H1 (cell line): ENCODE measurements at regions not wholly inside any gene's neighbourhood (a gene's known extent, or its start where the extent isn't known, plus 50 kb on each side); places are given as distances from the start of the nearest gene placed in this dataset.
"Not testable (repeated sequence)": the region's sequence is repeated elsewhere in the genome, so short reads cannot be mapped to it uniquely, and the experiment has no call there.

Experiments
- CTCF ChIA-PET: fragments of 300-600 bp; sonication (Branson Sonifier 250); formaldehyde crosslinking; loops from one replicate; lab custom pipeline; 2021; ENCODE audit not compliant: partially characterized antibody; lab: Charles Lee
- POLR2A ChIA-PET: fragments of 300-600 bp; sonication (Branson Sonifier 250); formaldehyde crosslinking; loops from one replicate; lab custom pipeline; 2021; ENCODE audit warnings: inconsistent platforms; ENCODE audit not compliant: partially characterized antibody; lab: Charles Lee
- DNase-seq, 2 experiments: peaks; one replicate each; pipeline versions ENCODE4 v3.0.0 to v3.0.0-alpha.2; 2010 to 2022; ENCODE audit warnings: low spot score in 2 of 2, low read depth in 1 of 2, mixed read lengths in 1 of 2
- FAIRE-seq: peaks from 2 replicates; lab custom pipeline; 2011; peaks lifted over from hg19 to GRCh38; lab: Jason Lieb, UNC
- H2AFZ ChIP-seq: 2 replicates; pipeline ENCODE4 v1.8.1; 2012; ENCODE audit warnings: low read length, inconsistent platforms
- H2AK5ac ChIP-seq: 2 replicates; pipeline ENCODE4 v1.6.1; 2013; ENCODE audit warnings: low read depth, low read length
- H2BK120ac ChIP-seq: replicated peaks from 2 replicates; pipeline ENCODE3; 2013; ENCODE audit warnings: low read depth, low read length, inconsistent platforms
- H2BK12ac ChIP-seq: 2 replicates; pipeline ENCODE4 v1.6.1; 2013; ENCODE audit warnings: low read depth, low read length
- H2BK15ac ChIP-seq: 2 replicates; pipeline ENCODE4 v1.6.1; 2013; ENCODE audit warnings: low read length
- H2BK20ac ChIP-seq: 2 replicates; pipeline ENCODE4 v1.6.1; 2013; ENCODE audit warnings: low read length
- H2BK5ac ChIP-seq: 2 replicates; pipeline ENCODE4 v1.6.1; 2013; ENCODE audit warnings: low read depth, low read length
- H3K14ac ChIP-seq: 2 replicates; pipeline ENCODE4 v1.6.1; 2013; ENCODE audit warnings: inconsistent platforms; ENCODE audit not compliant: insufficient read length
- H3K18ac ChIP-seq: 2 replicates; pipeline ENCODE4 v1.6.1; 2013; ENCODE audit warnings: low read length; ENCODE audit errors: extremely low read depth
- H3K23ac ChIP-seq: 2 replicates; pipeline ENCODE4 v1.6.1; 2013; ENCODE audit warnings: inconsistent platforms; ENCODE audit not compliant: insufficient read length
- H3K23me2 ChIP-seq: 2 replicates; pipeline ENCODE4 v1.6.1; 2013; ENCODE audit warnings: low read depth, low read length
- H3K27ac ChIP-seq: 2 replicates; pipeline ENCODE4 v1.6.1; 2011; ENCODE audit warnings: low read depth, low read length, inconsistent platforms
- H3K27me3 ChIP-seq, 4 experiments: replicated peaks in 1 of 4; 1 replicate in 1 of 4; 2 replicates in 3 of 4; pipeline versions ENCODE4 v1.6.1 to v1.8.1; 2011 to 2013; ENCODE audit warnings: low read length in 3 of 4, mild to moderate bottlenecking in 3 of 4, inconsistent platforms in 2 of 4, mixed read lengths in 2 of 4, moderate library complexity in 1 of 4; ENCODE audit not compliant: control insufficient read depth in 3 of 4, insufficient read depth in 3 of 4; ENCODE audit errors: extremely low read depth in 1 of 4
- H3K36me3 ChIP-seq, 4 experiments: 2 replicates each; pipeline versions ENCODE4 v1.6.1 to v1.8.1; 2011 to 2013; ENCODE audit warnings: mild to moderate bottlenecking in 4 of 4, low read length in 3 of 4, moderate library complexity in 2 of 4, control low read depth in 1 of 4, inconsistent platforms in 1 of 4; ENCODE audit not compliant: insufficient read depth in 4 of 4, control insufficient read depth in 2 of 4
- H3K4ac ChIP-seq: replicated peaks from 2 replicates; pipeline ENCODE3; 2013; ENCODE audit warnings: low read length, low read depth, mixed read lengths, inconsistent platforms; ENCODE audit not compliant: insufficient read length
- H3K4me1 ChIP-seq, 4 experiments: replicated peaks in 1 of 4; 1 replicate in 1 of 4; 2 replicates in 3 of 4; pipeline versions ENCODE4 v1.6.1 to v1.8.1; 2011 to 2013; ENCODE audit warnings: low read length in 3 of 4, inconsistent platforms in 2 of 4, mixed read lengths in 1 of 4; ENCODE audit not compliant: insufficient read depth in 4 of 4, control insufficient read depth in 3 of 4
- H3K4me2 ChIP-seq, 2 experiments: 2 replicates each; pipeline versions ENCODE4 v1.6.1 to v1.8.1; 2011 to 2013; ENCODE audit warnings: low read depth in 2 of 2, low read length in 2 of 2, control low read depth in 1 of 2, inconsistent platforms in 1 of 2, mild to moderate bottlenecking in 1 of 2; ENCODE audit not compliant: insufficient read depth in 1 of 2
- H3K4me3 ChIP-seq, 4 experiments: fragments of 200-600, 300-600 bp in 1 of 4; sonication (generic), shearing (Covaris generic), sonication (Bioruptor Twin) in 1 of 4; 2 replicates each; pipeline versions ENCODE4 v1.5.1 to v1.8.1; 2011 to 2016; ENCODE audit warnings: low read length in 4 of 4, low read depth in 3 of 4, control low read depth in 2 of 4, inconsistent platforms in 2 of 4, mild to moderate bottlenecking in 2 of 4, mixed read lengths in 1 of 4, moderate library complexity in 1 of 4; ENCODE audit not compliant: insufficient read depth in 2 of 4; ENCODE audit errors: extremely low read depth in 1 of 4
- H3K56ac ChIP-seq: replicated peaks from 2 replicates; pipeline ENCODE3; 2013; ENCODE audit warnings: low read depth, mild to moderate bottlenecking, mixed read lengths, low read length, inconsistent platforms; ENCODE audit not compliant: insufficient read length
- H3K79me1 ChIP-seq: 2 replicates; pipeline ENCODE4 v1.6.1; 2013; ENCODE audit warnings: low read depth, low read length, control low read depth
- H3K79me2 ChIP-seq, 2 experiments: 2 replicates each; pipeline versions ENCODE4 v1.6.1 to v1.8.1; 2012 to 2013; ENCODE audit warnings: low read length in 2 of 2, mild to moderate bottlenecking in 2 of 2, inconsistent platforms in 1 of 2; ENCODE audit not compliant: insufficient read depth in 2 of 2, control insufficient read depth in 1 of 2
- H3K9ac ChIP-seq, 4 experiments: replicated peaks in 1 of 4; 1 replicate in 1 of 4; 2 replicates in 3 of 4; pipeline versions ENCODE4 v1.6.1 to v1.8.1; 2011 to 2013; ENCODE audit warnings: low read depth in 3 of 4, low read length in 3 of 4, control low read depth in 2 of 4, mild to moderate bottlenecking in 2 of 4, moderate library complexity in 2 of 4, inconsistent platforms in 1 of 4; ENCODE audit errors: extremely low read depth in 1 of 4
- H3K9me3 ChIP-seq, 2 experiments: 2 replicates each; pipeline versions ENCODE4 v1.6.1 to v1.8.1; 2012 to 2013; ENCODE audit warnings: mild to moderate bottlenecking in 2 of 2, moderate library complexity in 2 of 2, control low read depth in 1 of 2, inconsistent platforms in 1 of 2, low read depth in 1 of 2, low read length in 1 of 2, mixed read lengths in 1 of 2; ENCODE audit not compliant: insufficient read depth in 2 of 2
- H4K20me1 ChIP-seq, 2 experiments: replicated peaks in 1 of 2; 2 replicates each; pipeline versions ENCODE3 to v1.8.1; 2011 to 2013; ENCODE audit warnings: inconsistent platforms in 2 of 2, low read length in 2 of 2, mild to moderate bottlenecking in 1 of 2; ENCODE audit not compliant: insufficient read depth in 2 of 2, control insufficient read depth in 1 of 2
- H4K5ac ChIP-seq: 2 replicates; pipeline ENCODE4 v1.6.1; 2013; ENCODE audit warnings: low read length, low read depth, mixed read lengths, inconsistent platforms; ENCODE audit not compliant: insufficient read length
- H4K8ac ChIP-seq: 2 replicates; pipeline ENCODE4 v1.8.0; 2013; ENCODE audit warnings: mild to moderate bottlenecking, moderate library complexity, low read length, inconsistent platforms; ENCODE audit not compliant: insufficient read depth; ENCODE audit errors: extremely low read depth
- H4K91ac ChIP-seq: replicated peaks from 2 replicates; pipeline ENCODE3; 2013; ENCODE audit warnings: low read length, mixed read lengths, inconsistent platforms; ENCODE audit not compliant: insufficient read length
- WGBS, 2 experiments: shearing (Covaris generic) in 1 of 2; methylation state at CpG; one replicate each; pipeline versions ENCODE4 v1.1.6 to v1.1.7; 2013 to 2015; ENCODE audit warnings: low lambda C conversion rate in 2 of 2, mixed read lengths in 2 of 2, inconsistent platforms in 1 of 2, low coverage in 1 of 2, missing lambda C conversion rate in 1 of 2; ENCODE audit not compliant: insufficient replicate concordance in 2 of 2, insufficient coverage in 1 of 2, insufficient read length in 1 of 2; ENCODE audit errors: extremely low coverage in 1 of 2, missing lambda C conversion rate in 1 of 2; 5-methylcytosine and 5-hydroxymethylcytosine counted together

- POLR2A ChIA-PET, H3K9me3 ChIP-seq, H2BK15ac ChIP-seq, FAIRE-seq, H3K27me3 ChIP-seq, H3K23me2 ChIP-seq, CTCF ChIA-PET, H3K14ac ChIP-seq, H4K91ac ChIP-seq, H3K27ac ChIP-seq, H3K56ac ChIP-seq, H3K18ac ChIP-seq, H4K20me1 ChIP-seq, H3K4ac ChIP-seq, H2BK20ac ChIP-seq, H2BK120ac ChIP-seq, H3K23ac ChIP-seq, H4K5ac ChIP-seq, H3K4me2 ChIP-seq, H3K4me3 ChIP-seq, DNase-seq, H2AK5ac ChIP-seq, H2BK5ac ChIP-seq, H3K4me1 ChIP-seq, H3K79me1 ChIP-seq, H3K36me3 ChIP-seq, H3K79me2 ChIP-seq, H2AFZ ChIP-seq, H3K9ac ChIP-seq, H2BK12ac ChIP-seq, H4K8ac ChIP-seq: not testable (repeated sequence)
- WGBS, 2 experiments, result 88% methylated on average over 4 of the region's 4 CpGs; no CpG with 5 or more reads in 1 of the 2 experiments
These were observed 179.0 kb downstream of the LMLN start for GRCh38 chr3:198139037-198139436.

DNA sequence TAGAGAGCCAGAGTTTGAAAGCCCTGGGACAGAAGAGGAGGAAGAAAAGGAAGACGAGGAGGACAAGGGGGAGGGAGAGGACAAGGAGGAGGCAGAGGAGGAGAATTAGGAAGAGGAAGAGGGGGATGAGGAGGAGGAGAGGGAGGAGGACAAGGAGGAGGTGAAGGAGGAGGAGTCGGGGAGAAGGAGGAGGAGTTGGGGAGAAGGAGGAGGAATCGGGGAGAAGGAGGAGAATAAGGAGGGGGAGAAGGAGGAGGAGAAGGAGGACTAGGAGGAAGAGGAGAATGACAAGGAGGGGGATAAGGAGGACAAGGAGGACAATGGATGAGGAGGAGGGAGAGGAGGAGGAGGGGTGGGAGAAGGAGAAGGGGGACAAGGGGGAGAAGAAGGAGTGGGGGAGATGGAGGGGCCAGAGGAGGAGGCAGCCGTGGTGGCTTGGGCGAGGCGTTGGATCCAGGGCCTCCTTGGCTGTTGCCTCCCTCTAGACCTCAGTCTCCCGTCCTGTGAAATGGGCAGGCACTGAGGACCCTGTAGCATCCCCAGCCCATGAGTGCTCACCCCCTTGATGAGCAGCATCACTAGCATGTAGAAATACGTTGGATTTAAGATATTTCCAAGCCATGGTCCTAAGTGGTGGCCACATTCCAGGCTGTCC is 179.6 kb downstream of the LMLN start:
- H3K9ac ChIP-seq, H3K56ac ChIP-seq, H2AK5ac ChIP-seq, H4K5ac ChIP-seq, H3K79me1 ChIP-seq, DNase-seq, POLR2A ChIA-PET, H4K20me1 ChIP-seq, H3K27me3 ChIP-seq, H3K9me3 ChIP-seq, CTCF ChIA-PET, H2AFZ ChIP-seq, H3K4me3 ChIP-seq, H3K79me2 ChIP-seq, H3K23ac ChIP-seq, H3K36me3 ChIP-seq, H3K27ac ChIP-seq, H3K4ac ChIP-seq, H3K18ac ChIP-seq, H2BK20ac ChIP-seq, H2BK5ac ChIP-seq, FAIRE-seq, H2BK120ac ChIP-seq, H3K14ac ChIP-seq, H2BK12ac ChIP-seq, H3K4me2 ChIP-seq, H3K4me1 ChIP-seq, H4K8ac ChIP-seq, H2BK15ac ChIP-seq, H3K23me2 ChIP-seq, H4K91ac ChIP-seq: not testable (repeated sequence)
- 78 to 88% methylated on average over 2 to 3 of the region's 8 CpGs for WGBS, 2 experiments
